MM.1S (cell line): ENCODE measurements at regions not wholly inside any gene's neighbourhood (a gene's known extent, or its start where the extent isn't known, plus 50 kb on each side); places are given as distances from the start of the nearest gene placed in this dataset.

Source experiments
- DNase-seq: peaks from one replicate; pipeline ENCODE4 v3.0.0-alpha.2; 2015
- H2AFZ ChIP-seq: fragments of 300-600 bp; sonication (generic); 2 replicates; pipeline ENCODE4 v1.6.0; 2016; ENCODE audit warnings: antibody characterized with exemption, low read length
- H3F3A ChIP-seq: fragments of 300-600 bp; sonication (generic); 2 replicates; pipeline ENCODE4 v1.6.1; 2016; ENCODE audit warnings: mild to moderate bottlenecking, antibody characterized with exemption, low read length, moderate library complexity, mixed read lengths; ENCODE audit not compliant: insufficient read depth
- H3K27ac ChIP-seq: fragments of 300-600 bp; sonication (generic); 2 replicates; pipeline ENCODE4 v1.5.1; 2016; ENCODE audit warnings: mild to moderate bottlenecking, low read length
- H3K27me3 ChIP-seq: fragments of 300-600 bp; sonication (generic); replicated peaks from 2 replicates; pipeline ENCODE4 v1.6.0; 2016; ENCODE audit warnings: low read length; ENCODE audit not compliant: insufficient read depth
- H3K36me3 ChIP-seq: fragments of 300-600 bp; sonication (generic); replicated peaks from 2 replicates; pipeline ENCODE4 v1.6.1; 2016; ENCODE audit warnings: mild to moderate bottlenecking, low read length, mixed read lengths; ENCODE audit not compliant: insufficient read depth
- H3K4me1 ChIP-seq: fragments of 300-600 bp; sonication (generic); 2 replicates; pipeline ENCODE4 v1.6.1; 2016; ENCODE audit warnings: low read length, mixed read lengths
- H3K4me2 ChIP-seq: fragments of 300-600 bp; sonication (generic); 2 replicates; pipeline ENCODE4 v1.6.0; 2016; ENCODE audit warnings: low read depth, low read length
- H3K4me3 ChIP-seq: fragments of 300-600 bp; sonication (generic); 2 replicates; pipeline ENCODE4 v1.5.1; 2016; ENCODE audit warnings: low read length, mixed read lengths
- H3K79me2 ChIP-seq: fragments of 300-600 bp; sonication (generic); 2 replicates; pipeline ENCODE4 v1.6.1; 2016; ENCODE audit warnings: mixed run types, low read length, mixed read lengths
- H3K9ac ChIP-seq: fragments of 300-600 bp; sonication (generic); 2 replicates; pipeline ENCODE4 v1.6.1; 2016; ENCODE audit warnings: low read length, mixed read lengths
- H3K9me2 ChIP-seq: fragments of 300-600 bp; sonication (generic); replicated peaks from 2 replicates; pipeline ENCODE4 v1.6.1; 2016; ENCODE audit warnings: mild to moderate bottlenecking, low read length, mixed read lengths; ENCODE audit not compliant: insufficient read depth
- H3K9me3 ChIP-seq: fragments of 300-600 bp; sonication (generic); replicated peaks from 2 replicates; pipeline ENCODE4 v1.6.1; 2016; ENCODE audit warnings: mild to moderate bottlenecking, low read length, mixed read lengths; ENCODE audit not compliant: insufficient read depth
- H4K20me1 ChIP-seq: fragments of 300-600 bp; sonication (generic); 2 replicates; pipeline ENCODE4 v1.6.1; 2016; ENCODE audit warnings: mild to moderate bottlenecking, low read length, moderate library complexity, mixed read lengths; ENCODE audit not compliant: insufficient read depth
- CTCF ChIP-seq: fragments of 300-600 bp; sonication (generic); IDR thresholded peaks from 2 replicates; pipeline ENCODE4 v1.5.1; 2016; ENCODE audit warnings: antibody characterized with exemption, low read length, mixed read lengths
- EZH2 ChIP-seq: fragments of 300-600 bp; sonication (generic); optimal IDR thresholded peaks from 2 replicates; pipeline ENCODE3; 2017; ENCODE audit warnings: low read depth, mild to moderate bottlenecking, antibody characterized with exemption, low read length, mixed read lengths
- EZH2phosphoT487 ChIP-seq: fragments of 300-600 bp; sonication (generic); IDR thresholded peaks from 2 replicates; pipeline ENCODE4 v1.6.1; 2018; ENCODE audit warnings: antibody characterized with exemption, low read length

DNA sequence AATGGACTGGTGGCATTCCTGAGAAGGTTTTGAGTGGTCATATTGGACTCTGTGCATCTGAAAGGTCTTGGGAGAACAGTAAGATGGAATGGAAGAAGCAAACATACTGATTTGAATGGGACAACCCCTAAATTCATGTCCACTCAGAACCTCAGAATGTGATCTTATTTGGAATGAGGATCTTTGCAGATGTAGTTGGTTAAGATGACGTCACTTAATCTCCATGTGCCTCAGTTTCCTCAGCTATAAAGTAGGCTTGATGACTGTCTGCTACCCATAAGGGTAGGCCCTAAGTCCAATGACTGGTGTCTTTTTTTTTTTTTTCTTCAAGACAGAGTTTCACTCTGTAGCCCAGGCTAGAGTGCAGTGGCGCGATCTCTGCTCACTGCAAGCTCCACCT is 71.1 kb upstream of the SOX21 start:
- no peak overlapping the region for H3K4me3 ChIP-seq
- H3K9ac ChIP-seq: no peak overlapping the region
- no peaks in the 10 kb centered on the region for H3K36me3 ChIP-seq
- no peaks in the 10 kb centered on the region for H3K4me1 ChIP-seq
- no peaks in the 10 kb centered on the region for H3K9me2 ChIP-seq
- no peak overlapping the region for H3K4me2 ChIP-seq
- no peak for DNase-seq
- no peaks in the 10 kb centered on the region for H3F3A ChIP-seq
- no peaks in the 10 kb centered on the region for H3K79me2 ChIP-seq
- H2AFZ ChIP-seq: no peak overlapping the region
- no peak overlapping the region for H3K27ac ChIP-seq
- H4K20me1 ChIP-seq: no peaks in the 10 kb centered on the region
- TF ChIP-seq EZH2: no peak
- TF ChIP-seq EZH2phosphoT487: no peak
- TF ChIP-seq CTCF: no peak
- no peaks in the 10 kb centered on the region for H3K9me3 ChIP-seq
- no peaks in the 10 kb centered on the region for H3K27me3 ChIP-seq

DNA sequence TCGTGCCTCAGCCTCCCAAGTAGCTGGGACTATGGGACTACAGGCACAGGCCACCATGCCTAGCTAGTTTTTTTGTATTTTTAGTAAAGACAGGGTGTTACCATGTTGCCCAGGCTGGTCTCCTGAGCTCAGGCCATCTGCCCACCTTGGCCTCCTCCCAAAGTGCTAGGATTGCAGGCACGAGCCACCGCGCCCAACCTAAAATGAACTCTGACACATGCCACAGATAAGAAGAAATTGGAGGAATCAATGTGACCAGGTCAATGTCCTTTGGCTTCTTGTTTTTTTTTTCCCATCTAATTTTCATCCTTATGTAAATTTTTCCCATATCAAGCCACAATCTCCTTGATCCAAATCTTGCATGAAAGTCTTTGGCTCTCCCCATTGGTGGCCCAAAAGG is 68.1 kb upstream of the SOX21 start:
- H2AFZ ChIP-seq: no peak overlapping the region
- no peak for TF ChIP-seq CTCF
- no peak for TF ChIP-seq EZH2
- no peak for TF ChIP-seq EZH2phosphoT487
- H3K9me2 ChIP-seq: no peaks in the 10 kb centered on the region
- H3K4me1 ChIP-seq: no peaks in the 10 kb centered on the region
- H3F3A ChIP-seq: no peaks in the 10 kb centered on the region
- H4K20me1 ChIP-seq: no peaks in the 10 kb centered on the region
- H3K79me2 ChIP-seq: no peaks in the 10 kb centered on the region
- no peak overlapping the region for H3K9ac ChIP-seq
- H3K36me3 ChIP-seq: no peaks in the 10 kb centered on the region
- DNase-seq: no peak
- no peaks in the 10 kb centered on the region for H3K27me3 ChIP-seq
- H3K27ac ChIP-seq: no peak overlapping the region
- no peak overlapping the region for H3K4me2 ChIP-seq
- no peak overlapping the region for H3K4me3 ChIP-seq
- H3K9me3 ChIP-seq: no peaks in the 10 kb centered on the region

- Histone ChIP-seq H3K27me3 (no peaks in the 10 kb centered on the region), H3K9me3 (no peaks in the 10 kb centered on the region), H3K9ac (no peak overlapping the region), H3K4me1 (no peaks in the 10 kb centered on the region), H3K4me2 (no peak overlapping the region), H2AFZ (no peak overlapping the region), H3K36me3 (no peaks in the 10 kb centered on the region), H4K20me1 (no peaks in the 10 kb centered on the region), H3F3A (no peaks in the 10 kb centered on the region), H3K9me2 (no peaks in the 10 kb centered on the region), H3K27ac (no peak overlapping the region), H3K4me3 (no peak overlapping the region), H3K79me2 (no peaks in the 10 kb centered on the region)
- no peak for TF ChIP-seq CTCF
- no peak for TF ChIP-seq EZH2phosphoT487
- no peak for TF ChIP-seq EZH2
- no peak for DNase-seq
Observed at GRCh38 chr13:94778986-94779385, 66.6 kb upstream of the SOX21 start.

- Histone ChIP-seq H3K9me3 (no peaks in the 10 kb centered on the region), H2AFZ (no peak overlapping the region), H3K9me2 (no peaks in the 10 kb centered on the region), H3K4me1 (no peaks in the 10 kb centered on the region), H3K79me2 (no peaks in the 10 kb centered on the region), H3K27me3 (no peaks in the 10 kb centered on the region), H3F3A (no peaks in the 10 kb centered on the region), H3K27ac (no peak overlapping the region), H3K36me3 (no peaks in the 10 kb centered on the region), H4K20me1 (no peaks in the 10 kb centered on the region), H3K4me2 (no peak overlapping the region), H3K9ac (no peak overlapping the region), H3K4me3 (no peak overlapping the region)
- no peak for DNase-seq
- TF ChIP-seq CTCF (no peak), EZH2 (no peak), EZH2phosphoT487 (no peak)
Observed at GRCh38 chr13:94778585-94778984, 66.2 kb upstream of the SOX21 start.
